NCI-H345 treated with DMSO at 0.1 percent for 48 hours (cell line): ENCODE measurements at regions not wholly inside any gene's neighbourhood (a gene's known extent, or its start where the extent isn't known, plus 50 kb on each side); places are given as distances from the start of the nearest gene placed in this dataset.
"Not testable (repeated sequence)": the region's sequence is repeated elsewhere in the genome, so short reads cannot be mapped to it uniquely, and the experiment has no call there.

ENCODE experiments used
- DNase-seq: peaks from one replicate; lab custom pipeline; 2025; ENCODE audit not compliant: unreplicated experiment; lab: John Stamatoyannopoulos, UW

DNA sequence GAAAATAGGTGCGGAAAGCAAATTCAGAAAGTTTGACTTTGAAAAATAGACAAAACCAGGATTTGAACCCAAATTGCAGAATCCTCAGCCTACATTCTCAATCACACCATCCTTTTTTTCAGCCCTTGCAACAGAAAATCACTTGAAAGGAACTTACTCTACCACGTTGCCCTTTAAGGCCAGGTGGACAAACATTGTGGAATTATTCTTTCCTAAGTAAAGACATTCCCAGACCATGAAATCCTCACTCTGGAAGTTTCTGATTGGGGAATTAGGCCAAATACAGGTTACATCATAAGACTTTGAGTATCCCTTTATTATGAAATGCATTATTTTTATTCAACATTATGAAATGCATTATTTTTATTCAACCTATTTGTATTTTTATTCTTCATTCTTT is 259.4 kb downstream of the RAD51AP2 start:
- no peak for DNase-seq

DNA sequence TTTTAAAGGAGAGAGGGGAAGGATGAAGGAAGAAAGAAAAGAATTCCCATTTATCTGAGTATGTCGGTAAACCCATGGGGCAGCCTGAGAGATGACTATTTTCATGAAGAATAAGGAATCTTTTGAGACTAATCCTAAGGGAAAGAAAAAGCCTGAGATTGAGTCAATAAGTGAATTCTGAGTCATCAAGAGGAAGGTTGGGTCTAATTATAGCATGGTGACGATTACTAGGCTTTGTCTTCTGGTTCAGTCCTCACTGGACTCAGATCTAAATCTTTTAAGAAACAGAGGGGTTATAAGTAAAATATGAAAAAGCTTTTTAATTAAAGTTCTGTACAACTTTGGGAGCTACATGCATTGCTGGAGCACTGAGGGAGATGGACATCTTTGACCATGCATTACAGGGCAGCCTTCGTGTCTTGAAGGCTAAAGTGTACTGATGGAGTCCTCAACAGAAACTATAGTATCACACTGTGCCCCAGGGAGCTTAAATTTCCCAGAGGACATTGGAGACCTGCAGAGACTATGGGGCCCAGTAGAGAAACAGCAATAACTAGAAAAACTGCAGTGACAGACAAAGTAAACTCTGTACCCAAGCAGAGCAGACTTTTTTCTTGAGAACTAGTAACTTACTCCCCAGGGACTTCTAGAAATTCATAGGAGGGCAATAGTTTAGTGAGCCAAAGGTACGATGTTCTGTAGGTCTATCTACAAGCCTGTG is 260.9 kb downstream of the RAD51AP2 start:
- DNase-seq, result no peak

DNA sequence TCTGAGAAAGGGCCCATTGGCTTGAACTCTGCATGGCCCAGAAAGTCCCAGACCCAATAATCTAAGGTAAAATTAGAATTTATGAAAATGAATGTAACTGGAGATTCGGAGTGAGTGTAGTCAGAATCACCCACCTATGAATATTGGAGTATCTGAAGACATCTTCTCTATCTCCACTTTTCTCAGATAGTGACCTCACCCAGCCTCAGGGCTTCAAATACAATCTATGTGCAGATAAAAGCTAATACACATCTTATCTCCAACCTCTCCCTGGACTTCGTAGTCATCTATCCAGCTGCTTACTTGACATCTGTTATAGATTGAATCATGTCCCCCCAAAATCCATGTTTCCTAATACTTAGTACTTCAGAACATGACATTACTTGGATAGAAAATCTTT is 263.2 kb downstream of the RAD51AP2 start:
- no peak for DNase-seq

DNA sequence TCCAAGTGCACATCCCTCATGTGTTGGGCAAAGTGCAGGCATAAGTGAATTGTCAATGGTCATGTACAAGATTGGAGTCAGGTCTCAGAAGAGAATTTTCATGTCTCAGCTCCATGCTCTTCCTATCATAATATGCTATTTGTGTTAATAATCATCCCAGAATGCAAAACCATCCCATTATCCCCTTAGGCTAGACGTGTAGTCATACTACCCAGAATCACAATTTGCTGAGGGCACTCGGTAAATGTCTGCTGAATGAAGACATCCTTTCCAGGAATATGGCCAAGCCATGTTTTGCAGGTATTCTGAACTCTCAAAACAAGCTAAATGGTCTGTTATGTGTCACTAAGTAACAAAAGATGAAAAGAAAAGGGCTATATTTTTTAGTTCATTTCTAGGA is 263.8 kb downstream of the RAD51AP2 start:
- no peak for DNase-seq

DNA sequence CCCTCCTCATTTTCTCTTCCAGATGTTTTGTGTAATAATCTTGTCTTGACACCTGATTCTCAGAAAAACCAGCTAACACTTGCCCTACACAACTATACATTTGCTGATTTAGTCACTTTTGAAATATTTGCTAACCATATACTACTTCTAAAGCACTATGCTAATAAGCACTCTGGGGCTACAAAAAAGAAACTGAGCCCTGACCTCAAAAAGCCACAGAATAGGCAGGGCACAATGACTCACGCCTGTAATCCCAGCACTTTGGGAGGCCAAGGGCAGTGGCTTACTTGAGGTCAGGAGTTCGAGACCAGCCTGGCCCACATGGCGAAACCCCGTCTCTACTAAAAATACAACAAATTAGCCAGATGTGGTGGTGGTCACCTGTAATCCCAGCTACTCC is 266.0 kb downstream of the RAD51AP2 start:
- no peak for DNase-seq

DNA sequence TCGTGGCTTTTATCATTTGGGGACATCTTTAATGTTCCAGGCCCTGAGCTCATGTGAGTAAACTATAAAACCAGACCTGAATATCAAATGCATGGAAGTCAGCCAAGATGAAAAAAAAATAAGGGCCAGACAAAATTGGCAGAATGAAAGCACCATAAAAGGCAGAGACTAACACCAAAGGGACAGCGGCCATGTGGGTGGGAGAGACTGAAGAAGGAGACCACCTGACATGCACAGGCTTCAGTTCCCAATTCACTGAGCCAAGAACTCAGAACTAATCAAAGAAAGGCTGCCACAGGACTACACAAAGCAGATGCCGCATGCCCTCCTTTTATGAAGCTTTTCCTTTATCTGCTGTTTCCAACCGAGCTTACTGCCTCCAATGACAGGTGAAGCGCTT is 267.1 kb downstream of the RAD51AP2 start:
- no peak for DNase-seq

DNA sequence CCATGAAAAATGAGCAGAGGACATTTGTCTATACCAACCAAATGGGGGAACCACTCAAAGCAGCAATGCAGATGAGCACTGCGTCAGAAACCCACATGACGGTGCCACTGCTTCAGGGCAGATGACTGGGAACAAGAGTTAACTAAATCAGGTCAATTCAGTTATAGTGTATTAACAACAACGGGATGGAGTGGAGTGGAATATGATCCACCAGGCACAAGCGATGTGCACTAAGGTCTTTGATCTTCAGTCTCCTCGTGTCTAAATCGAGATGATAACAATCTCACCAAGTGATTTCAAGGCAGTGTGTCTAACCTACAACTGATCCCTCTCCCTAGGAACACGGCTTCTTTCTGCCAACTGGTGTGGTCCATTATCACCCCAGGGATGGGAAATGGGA is 269.0 kb downstream of the RAD51AP2 start:
- no peak for DNase-seq

DNA sequence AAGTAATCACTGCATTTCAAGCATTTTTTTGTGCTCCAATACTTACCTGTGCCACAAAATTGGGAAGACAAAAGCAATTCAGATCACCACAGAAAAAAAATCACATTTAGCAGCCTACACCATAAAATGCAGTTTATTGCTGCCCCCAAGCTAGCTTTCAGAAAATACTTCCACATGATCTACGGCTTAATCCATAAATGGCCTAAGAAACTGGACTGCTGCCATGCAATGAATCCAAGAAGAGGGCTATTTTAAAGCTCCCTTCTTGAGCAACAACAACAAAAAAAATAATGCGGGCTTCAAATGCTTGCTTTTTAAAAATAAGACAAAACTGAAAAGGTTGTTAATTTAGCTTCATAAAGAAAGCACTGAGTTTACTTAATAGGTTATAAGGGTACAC is 272.3 kb downstream of the RAD51AP2 start:
- no peak for DNase-seq

DNA sequence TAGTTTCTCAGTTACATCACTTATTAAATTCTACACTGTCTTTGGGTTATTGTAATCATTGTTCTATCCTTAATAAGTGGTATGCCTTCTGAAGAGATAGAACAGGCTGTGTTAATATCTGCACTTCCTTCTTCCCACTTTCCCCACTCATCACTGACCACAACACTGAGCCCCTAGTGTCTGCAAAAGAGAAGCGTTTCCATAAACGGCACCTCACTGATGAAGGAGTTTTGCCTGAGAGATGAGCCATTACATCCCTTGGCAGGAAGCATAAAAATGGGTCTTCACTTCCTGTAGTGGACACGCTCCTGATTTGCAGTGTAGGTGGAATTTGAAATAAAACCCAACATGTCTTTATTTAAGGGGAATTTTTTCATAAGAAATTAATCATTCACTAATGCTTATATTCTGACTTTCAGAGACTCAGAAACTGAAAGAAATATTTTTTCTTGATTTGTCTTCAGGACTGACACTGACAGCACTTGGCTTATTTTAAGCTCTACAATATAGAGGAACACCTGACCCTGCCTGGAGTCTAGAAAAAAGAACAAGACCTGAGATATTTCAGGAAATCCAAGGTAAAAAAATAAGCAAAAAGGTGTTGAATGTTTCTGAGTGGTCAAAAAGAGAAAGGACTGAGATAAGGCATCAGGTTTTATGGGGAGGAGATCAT is 275.3 kb downstream of the RAD51AP2 start:
- DNase-seq, result no peak

DNA sequence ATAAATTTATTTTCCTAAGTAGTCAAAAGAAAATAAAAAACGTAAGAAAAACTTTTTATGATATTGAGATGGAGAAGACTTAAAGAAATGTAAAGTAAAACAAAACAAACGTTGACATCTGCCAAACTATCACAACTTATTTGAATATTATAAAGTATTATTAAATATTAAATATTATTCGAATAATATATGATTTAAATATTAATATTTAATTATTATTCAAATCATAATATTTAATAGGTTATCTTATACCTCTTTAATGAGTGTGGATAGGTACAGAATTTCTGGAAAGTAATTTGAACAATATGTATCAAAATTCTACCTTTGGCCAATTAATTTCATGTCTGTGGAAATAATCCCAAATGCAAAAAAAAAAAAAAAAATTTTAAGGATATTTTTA is 278.7 kb downstream of the RAD51AP2 start:
- no peak for DNase-seq

DNA sequence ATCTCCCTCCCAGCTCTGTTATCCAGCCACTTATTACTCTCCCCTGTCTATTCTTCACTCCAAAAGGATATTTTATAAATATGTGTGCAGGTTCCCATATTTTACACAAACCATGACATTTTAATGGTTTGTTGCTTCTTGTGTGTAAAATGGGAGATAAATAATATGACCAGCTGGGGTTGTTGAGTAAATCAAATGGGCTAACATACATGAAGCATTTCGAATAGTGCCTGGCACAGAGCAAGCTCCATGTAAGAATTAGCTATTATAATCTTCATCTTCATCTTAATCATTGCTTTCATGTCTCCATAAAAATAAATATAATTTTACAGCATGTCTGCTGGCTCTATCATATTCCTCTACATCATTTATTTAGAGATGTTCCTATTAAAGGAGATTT is 283.1 kb downstream of the RAD51AP2 start:
- no peak for DNase-seq

DNA sequence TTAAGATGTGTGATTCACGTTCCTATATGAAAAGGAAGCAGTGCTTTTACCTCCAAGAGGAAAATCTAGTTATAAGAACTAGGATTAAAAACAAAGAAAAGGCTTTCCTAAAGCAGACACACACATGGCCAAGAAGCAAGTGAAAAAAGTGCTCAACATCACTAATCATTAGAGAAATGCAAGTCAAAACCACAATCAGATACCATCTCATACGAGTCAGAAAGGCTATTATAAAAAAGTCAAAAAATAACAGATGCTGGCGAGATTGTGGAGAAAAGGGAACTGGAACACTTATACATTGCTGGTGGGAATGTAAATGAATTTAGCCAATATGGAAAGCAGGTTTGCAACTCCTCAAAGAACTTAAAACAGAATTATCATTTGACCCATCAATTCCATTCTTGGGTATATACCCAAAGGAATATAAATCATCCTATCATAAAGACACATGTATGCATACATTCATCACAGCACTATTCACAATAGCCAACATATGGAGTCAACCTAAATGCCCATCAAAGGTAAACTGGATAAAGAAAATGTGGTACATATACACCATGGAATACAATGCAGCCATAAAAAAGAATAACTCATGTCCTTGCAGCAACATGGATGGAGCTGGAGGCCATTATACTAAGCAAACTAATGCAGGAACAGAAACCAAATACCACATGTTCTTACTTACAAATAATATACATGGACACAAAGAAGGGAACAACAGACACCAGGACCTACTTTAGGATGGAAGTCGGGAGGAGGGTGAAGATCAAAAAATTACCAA is 285.3 kb downstream of the RAD51AP2 start:
- DNase-seq, result no peak

DNA sequence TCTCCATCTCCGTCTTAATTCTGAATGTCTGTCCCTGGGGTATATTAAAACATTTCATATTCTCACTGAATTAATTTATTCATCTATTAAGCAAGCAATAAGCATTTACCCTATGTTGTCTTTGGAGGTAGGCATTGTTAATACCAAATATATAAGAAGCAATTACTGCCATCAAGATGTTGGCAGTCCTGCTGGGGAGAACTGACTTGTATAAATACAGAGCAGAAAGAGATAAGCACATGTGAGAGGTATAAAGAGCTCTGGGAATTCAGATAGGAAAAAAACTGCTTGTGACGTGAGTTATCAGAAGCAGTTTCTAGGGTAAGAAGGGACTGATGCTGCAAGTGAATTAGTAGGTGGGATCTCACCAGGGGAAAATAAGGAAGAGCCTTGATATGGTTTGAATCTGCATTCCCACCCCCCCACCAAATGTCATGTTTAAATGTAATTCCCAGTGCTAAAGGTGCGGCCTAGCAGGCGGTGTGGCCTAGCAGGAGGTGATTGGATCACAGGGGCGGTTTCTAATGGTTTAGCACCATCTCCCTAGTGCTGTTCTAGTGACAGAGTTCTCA is 286.8 kb downstream of the RAD51AP2 start:
- DNase-seq, result no peak

DNA sequence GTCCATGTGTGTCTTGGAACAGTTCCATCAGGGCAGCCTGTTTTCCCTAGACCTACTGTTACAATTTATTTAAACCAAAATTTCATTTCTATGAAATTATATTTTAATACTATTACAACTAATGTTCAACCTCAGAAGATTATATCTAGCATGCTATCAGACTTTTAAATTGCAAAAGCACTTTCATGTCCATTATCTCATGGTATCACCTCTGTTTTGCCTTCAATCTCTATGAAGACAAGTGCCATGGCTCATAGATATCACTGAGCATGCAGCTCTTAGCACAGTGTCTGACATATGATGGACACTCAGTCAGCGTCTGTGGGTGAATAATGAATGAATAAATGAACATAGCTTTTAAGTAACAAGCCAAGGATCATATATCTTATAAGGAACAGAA is 288.8 kb downstream of the RAD51AP2 start:
- no peak for DNase-seq

DNA sequence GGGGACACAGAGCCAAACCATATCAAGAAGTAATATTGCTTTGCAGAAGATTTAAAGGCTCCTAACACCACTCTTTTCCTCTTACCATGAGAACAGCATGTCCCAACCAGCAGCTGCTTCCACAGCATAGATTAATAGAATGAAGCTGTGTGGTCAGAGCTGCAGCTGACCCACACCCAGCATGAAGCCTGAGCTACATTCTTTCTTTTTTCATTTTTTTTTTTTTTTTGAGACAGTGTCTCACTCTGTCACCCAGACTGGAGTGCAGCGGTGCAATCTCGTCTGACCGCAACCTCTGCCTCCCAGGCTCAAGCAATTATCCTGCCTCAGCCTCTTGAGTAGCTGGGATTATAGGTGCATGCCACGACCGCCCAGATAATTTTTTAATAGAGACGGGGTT is 289.8 kb downstream of the RAD51AP2 start:
- no peak for DNase-seq

DNA sequence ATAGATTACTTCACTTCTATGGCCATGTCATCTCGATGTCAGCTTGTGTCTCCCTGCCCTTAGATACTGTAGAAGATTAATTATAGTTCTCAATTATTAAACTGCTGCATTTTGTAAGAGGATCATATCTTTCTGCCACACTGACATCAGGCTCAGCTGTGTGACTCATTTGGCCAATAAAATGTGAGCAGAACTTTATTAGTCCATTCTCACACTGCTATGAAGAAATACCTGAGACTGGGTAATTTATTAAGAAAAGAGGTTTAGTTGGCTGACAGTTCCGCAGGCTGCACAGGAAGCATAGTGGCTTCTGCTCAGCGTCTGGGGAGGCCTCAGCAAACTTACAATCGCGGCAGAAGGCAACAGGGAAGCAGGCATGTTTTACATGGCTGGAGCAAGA is 290.4 kb downstream of the RAD51AP2 start:
- DNase-seq, result no peak

DNA sequence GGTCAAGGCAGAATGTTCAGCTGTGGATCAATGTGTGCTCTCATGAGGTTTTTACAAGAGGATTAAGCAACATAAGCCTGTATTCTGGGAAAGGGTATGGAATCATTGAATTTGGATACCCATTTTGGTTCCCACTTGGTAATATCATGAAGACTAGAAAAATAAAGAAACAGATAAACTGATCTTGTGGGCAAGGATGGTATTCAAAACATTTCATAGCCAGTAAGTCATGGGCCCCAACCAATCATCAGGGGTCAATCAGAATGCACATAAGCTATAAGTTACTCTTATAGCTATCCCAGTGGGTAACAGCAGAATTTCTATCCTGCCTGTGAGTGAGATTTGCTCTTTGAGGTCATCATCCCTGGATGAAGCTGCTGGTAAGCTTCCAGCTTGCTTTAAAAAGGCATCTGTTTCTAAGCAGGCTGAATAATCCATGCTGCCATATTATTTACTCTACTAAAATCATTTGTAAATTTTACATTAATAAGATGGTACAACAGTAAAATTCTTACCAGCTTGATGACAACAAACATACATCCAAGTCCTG is 291.2 kb downstream of the RAD51AP2 start:
- no peak for DNase-seq

DNA sequence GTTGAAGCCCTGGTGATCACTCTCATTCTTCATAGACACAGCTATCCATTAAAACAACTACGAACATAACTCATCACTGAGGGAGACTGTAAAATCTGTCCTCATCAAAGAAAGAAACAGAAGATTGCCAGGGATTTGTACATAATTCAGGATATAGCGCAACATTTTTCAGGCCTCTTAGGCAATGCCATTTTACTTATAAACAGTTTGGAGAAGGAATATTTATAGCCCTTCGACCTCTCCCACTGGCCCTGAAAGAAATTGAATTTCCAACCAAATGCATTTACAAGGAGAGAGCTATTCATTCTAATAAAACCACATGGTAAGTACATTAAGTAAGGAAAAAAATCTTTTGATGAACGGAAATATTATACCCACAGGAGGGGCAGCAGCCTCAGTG is 295.0 kb downstream of the RAD51AP2 start:
- DNase-seq, result no peak

DNA sequence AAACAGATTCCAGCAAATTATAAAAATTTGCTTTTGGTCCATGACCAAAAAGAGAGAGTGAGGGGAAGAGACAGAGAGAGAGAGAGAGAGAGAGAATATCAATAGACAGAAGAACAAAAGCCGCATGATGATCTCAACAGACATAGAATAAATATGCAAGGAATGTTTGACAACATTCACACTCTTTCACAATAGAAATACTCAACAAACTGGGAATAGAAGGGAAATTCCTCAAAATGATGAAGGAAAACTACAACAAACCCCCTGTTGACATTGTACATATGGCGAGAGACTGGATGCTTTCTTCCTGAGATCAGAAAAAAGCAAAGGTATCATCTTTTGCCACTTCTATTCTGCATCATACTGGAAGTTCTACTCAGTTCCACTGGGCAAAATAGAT is 309.7 kb downstream of the RAD51AP2 start:
- no peak for DNase-seq

DNA sequence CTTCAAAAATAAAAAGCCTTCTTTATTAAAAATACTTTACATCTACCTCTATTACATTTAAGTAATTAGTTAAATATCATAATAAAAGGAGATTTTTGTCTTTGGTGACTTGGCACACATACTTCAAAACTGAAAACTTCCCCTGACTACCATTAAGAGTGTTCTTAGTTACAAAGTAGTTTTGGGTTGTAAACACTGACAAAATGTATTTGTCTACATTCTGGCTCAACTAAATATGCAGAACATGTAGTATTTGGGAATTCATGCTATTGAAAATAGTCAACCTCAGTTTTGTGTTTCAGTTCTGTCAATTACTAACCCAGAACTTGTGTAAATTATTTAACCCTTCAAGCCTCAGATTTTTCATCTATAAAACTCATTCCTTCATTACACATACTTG is 311.5 kb downstream of the RAD51AP2 start:
- DNase-seq, result no peak

DNA sequence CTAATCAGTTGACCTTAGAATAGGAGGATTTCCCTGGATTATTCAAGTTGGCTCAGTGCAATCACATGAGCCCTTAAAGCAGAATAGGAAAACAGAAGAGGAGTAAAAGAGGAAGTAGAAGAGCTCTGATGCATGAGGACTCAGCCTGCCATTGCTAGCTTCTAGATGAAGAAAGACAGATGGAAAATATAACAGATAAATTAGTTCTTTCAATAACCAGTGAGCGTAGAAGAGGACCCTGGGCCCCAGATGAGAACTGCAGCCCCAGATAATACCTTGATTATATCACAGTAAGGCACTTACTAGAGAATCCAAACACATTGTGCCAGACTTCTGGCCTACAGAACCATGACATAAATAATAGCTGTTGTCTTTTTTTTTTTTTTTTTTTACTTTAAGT is 314.0 kb downstream of the RAD51AP2 start:
- DNase-seq, result not testable (repeated sequence)

DNA sequence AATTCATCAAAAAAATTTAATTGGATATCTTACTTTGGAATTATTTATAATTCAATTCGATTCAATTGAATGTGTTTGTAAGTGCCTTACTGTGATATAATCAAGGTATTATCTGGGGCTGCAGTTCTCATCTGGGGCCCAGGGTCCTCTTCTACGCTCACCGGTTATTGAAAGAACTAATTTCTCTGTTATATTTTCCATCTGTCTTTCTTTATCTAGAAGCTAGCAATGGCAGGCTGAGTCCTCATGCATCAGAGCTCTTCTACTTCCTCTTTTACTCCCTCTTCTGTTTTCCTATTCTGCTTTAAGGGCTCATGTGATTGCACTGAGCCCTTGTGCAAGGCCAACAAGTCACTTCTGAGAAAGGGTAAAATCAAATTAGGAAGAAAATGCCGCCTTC is 315.6 kb downstream of the RAD51AP2 start:
- not testable (repeated sequence) for DNase-seq
